Body of pancreas (tissue), 4 donors: ENCODE measurements at regions not wholly inside any gene's neighbourhood (a gene's known extent, or its start where the extent isn't known, plus 50 kb on each side); places are given as distances from the start of the nearest gene placed in this dataset.

ENCODE experiments used
- ATAC-seq: fragments of 150-250 bp; one replicate; pipeline ENCODE4 v1.9.1; 2016
- DNase-seq, 4 donors: peaks; one replicate each; pipeline ENCODE4 v3.0.0-alpha.2; 2019
- H3K27ac ChIP-seq, 4 donors: fragments of 200-600 bp; sonication (generic); 1 replicate in 3 of 4; 2 replicates in 1 of 4; pipeline versions ENCODE4 v1.5.1 to v1.6.1; 2016 to 2019; ENCODE audit warnings: mild to moderate bottlenecking in 1 of 4, mixed read lengths in 1 of 4, moderate library complexity in 1 of 4
- H3K27me3 ChIP-seq, 2 donors: fragments of 200-600 bp; sonication (generic); one replicate each; pipeline ENCODE4 v1.6.0; 2016; ENCODE audit warnings: mild to moderate bottlenecking in 1 of 2
- H3K36me3 ChIP-seq, 2 donors: fragments of 200-600 bp; sonication (generic); replicated peaks in 1 of 2; 2 replicates each; pipeline ENCODE4 v1.5.1; 2016; ENCODE audit warnings: low read depth in 2 of 2; ENCODE audit not compliant: insufficient read depth in 1 of 2
- H3K4me1 ChIP-seq: fragments of 200-600 bp; sonication (generic); one replicate; pipeline ENCODE4 v1.6.0; 2016
- H3K4me3 ChIP-seq, 2 donors: fragments of 200-600 bp; sonication (generic); 1 replicate in 1 of 2; 2 replicates in 1 of 2; pipeline ENCODE4 v1.5.1; 2016 to 2019
- H3K9me3 ChIP-seq, 3 donors: fragments of 200-600 bp; sonication (generic); 1 replicate in 2 of 3; 2 replicates in 1 of 3; pipeline ENCODE4 v1.5.1; 2016
- POLR2A ChIP-seq, 3 donors: fragments of 450-650 bp; IDR thresholded peaks; one replicate each; pipeline ENCODE4 v1.6.1; 2016; ENCODE audit warnings: antibody characterized with exemption in 3 of 3, mild to moderate bottlenecking in 2 of 3
- WGBS, 2 donors: methylation state at CpG; one replicate each; pipeline ENCODE4 v1.1.5; 2017; 5-methylcytosine and 5-hydroxymethylcytosine counted together
- intact Hi-C: fragments of 100-400 bp; cut with DNase I; formaldehyde crosslinking; loops from one replicate; pipeline ENCODE4 v1.15.1; 2023
- TF ChIP-seq, protein P1 (sequence below), 7 experiments: fragments of 450-650 bp in 4 of 7; fragments of 200-600 bp in 3 of 7; sonication (generic) in 3 of 7; IDR thresholded peaks; one replicate each; pipeline ENCODE4 v1.5.1; 2016 to 2019; ENCODE audit warnings: antibody characterized with exemption in 7 of 7

DNA sequence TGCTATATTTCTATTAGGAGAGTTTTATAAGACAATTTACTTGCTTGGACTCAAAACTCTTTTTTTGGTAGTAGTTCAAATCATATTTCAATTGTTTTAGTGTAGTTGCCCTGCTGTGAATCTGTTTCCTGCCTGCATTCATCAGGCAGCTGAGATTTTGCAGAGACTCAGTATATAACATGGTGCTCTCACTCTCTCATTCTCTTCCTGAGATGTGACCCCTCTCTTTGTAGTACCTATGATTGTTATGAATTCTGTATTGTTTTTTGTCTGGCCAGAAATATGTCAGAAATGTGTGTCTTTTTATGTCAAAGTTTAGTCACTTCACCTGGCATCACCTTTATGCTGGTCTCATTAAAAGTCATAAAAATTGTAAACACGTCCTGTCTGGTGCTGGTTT, 374.0 kb downstream of the RAPGEF2 start:
- Histone ChIP-seq H3K4me3 (no peak overlapping the region), H3K27ac (no peak overlapping the region), H3K36me3 (no peaks in the 10 kb centered on the region), H3K27me3 (no peaks in the 10 kb centered on the region), H3K4me1 (no peaks in the 10 kb centered on the region), H3K9me3 (no peaks in the 10 kb centered on the region)
- DNase-seq (no peak), ATAC-seq (no peak)
- TF ChIP-seq, protein P1, sequence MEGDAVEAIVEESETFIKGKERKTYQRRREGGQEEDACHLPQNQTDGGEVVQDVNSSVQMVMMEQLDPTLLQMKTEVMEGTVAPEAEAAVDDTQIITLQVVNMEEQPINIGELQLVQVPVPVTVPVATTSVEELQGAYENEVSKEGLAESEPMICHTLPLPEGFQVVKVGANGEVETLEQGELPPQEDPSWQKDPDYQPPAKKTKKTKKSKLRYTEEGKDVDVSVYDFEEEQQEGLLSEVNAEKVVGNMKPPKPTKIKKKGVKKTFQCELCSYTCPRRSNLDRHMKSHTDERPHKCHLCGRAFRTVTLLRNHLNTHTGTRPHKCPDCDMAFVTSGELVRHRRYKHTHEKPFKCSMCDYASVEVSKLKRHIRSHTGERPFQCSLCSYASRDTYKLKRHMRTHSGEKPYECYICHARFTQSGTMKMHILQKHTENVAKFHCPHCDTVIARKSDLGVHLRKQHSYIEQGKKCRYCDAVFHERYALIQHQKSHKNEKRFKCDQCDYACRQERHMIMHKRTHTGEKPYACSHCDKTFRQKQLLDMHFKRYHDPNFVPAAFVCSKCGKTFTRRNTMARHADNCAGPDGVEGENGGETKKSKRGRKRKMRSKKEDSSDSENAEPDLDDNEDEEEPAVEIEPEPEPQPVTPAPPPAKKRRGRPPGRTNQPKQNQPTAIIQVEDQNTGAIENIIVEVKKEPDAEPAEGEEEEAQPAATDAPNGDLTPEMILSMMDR (IDR thresholded peaks at IDR 0.05) = no peak
- no peak for TF ChIP-seq POLR2A (IDR thresholded peaks at IDR 0.05)
- intact Hi-C loops = no loop called here
- WGBS, 2 donors = 79 to 80% methylated on average over 1 of the region's 1 CpG

DNA sequence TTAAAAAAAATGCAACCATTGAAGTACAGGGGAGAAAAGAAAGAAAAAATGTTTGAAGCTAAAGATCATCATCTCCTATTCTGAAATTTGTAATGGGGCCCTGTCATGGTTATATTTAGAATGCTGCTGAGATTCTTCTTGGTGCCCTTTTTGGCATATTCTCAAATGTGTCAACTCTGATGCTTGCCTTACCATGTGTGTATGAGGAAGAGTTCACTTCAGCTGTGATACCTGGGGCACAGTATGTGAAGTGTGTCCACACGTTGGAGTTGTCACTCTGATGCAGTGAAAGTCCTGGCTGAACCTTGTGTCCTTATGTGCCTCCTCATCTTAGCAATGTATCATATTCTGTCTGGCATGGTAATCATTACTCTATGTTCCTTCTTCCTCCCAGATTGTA, 377.9 kb downstream of the RAPGEF2 start:
- Histone ChIP-seq H3K4me3 (no peak overlapping the region), H3K4me1 (no peaks in the 10 kb centered on the region), H3K9me3 (no peaks in the 10 kb centered on the region), H3K36me3 (no peaks in the 10 kb centered on the region), H3K27ac (no peak overlapping the region), H3K27me3 (no peaks in the 10 kb centered on the region)
- TF ChIP-seq, protein P1 (IDR thresholded peaks at IDR 0.05) = no peak
- TF ChIP-seq POLR2A (IDR thresholded peaks at IDR 0.05) = no peak
- 29 to 86% methylated on average over 1 of the region's 1 CpG for WGBS, 2 donors
- intact Hi-C loops = no loop called here
- DNase-seq = no peak
- no peak for ATAC-seq

DNA sequence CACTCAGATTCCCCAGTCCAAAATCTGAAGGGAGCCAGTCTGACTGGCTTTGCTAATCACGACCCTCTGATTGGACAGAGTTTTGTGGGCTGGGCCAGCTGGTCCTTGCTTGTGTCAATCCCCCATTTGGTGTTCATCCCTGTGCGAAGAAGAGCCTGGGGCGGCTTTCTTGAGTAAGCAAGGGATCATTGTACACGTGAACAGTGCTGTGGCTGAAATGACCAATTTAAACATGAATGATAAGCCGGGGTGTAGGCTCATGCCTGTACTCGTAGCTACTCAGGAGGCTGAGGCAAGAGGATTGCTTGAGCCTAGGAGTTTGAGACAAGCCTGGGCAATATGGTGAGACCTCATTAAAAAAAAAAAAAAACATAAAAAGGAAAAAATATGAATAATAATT, 379.1 kb downstream of the RAPGEF2 start:
- Histone ChIP-seq H3K4me3 (no peak overlapping the region), H3K36me3 (no peaks in the 10 kb centered on the region), H3K27me3 (no peaks in the 10 kb centered on the region), H3K27ac (no peak overlapping the region), H3K4me1 (no peaks in the 10 kb centered on the region), H3K9me3 (no peaks in the 10 kb centered on the region)
- WGBS, 2 donors = 81 to 94% methylated on average over 6 of the region's 6 CpGs
- DNase-seq (no peak), ATAC-seq (no peak)
- intact Hi-C loops = no loop called here
- TF ChIP-seq, protein P1 (IDR thresholded peaks at IDR 0.05) = no peak
- TF ChIP-seq POLR2A (IDR thresholded peaks at IDR 0.05) = no peak

DNA sequence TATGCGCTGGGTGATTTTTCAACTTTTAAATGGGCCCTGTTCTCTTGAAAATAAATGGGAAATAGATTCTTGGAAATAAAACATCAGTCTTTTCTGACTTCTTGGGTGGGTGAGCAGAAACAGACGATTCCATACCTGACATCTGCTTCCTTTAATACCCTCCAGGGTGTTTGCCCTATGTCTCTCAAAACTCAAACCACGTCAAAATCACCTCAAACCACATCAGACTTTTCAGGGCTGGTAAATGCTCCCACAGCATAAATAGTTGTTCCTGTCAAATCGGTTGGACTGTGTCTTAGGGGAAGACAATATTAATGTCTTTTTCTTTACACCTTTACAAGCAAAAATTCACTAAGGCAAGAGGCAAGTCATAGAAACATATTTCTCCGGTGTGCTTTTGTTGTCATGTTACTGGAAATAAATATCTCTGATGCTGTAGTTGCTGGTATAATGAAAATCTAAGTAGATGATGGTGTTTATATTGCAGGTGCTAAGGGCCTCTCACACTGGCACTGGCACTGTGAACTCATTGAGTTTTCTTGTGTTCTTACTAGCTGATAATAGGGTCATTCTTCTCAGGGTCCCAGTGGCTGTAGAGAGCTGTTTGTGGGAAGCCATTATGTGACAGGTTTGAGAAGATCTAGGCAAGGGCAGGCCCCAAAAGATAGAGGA, 380.4 kb downstream of the RAPGEF2 start:
- no peak overlapping the region for H3K4me3 ChIP-seq
- no peaks in the 10 kb centered on the region for H3K4me1 ChIP-seq
- no peak for DNase-seq
- whole genome bisulfite sequencing, 2 donors = 65 to 75% methylated on average over 5 of the region's 5 CpGs
- intact Hi-C loops = no loop called here
- TF ChIP-seq POLR2A (IDR thresholded peaks at IDR 0.05) = no peak
- TF ChIP-seq, protein P1 (IDR thresholded peaks at IDR 0.05) = no peak
- no peaks in the 10 kb centered on the region for H3K27me3 ChIP-seq
- ATAC-seq = no peak
- H3K9me3 ChIP-seq = no peaks in the 10 kb centered on the region
- no peak overlapping the region for H3K27ac ChIP-seq
- H3K36me3 ChIP-seq = no peaks in the 10 kb centered on the region
